OCI-LY3 (cell line): ENCODE measurements at regions not wholly inside any gene's neighbourhood (a gene's known extent, or its start where the extent isn't known, plus 50 kb on each side); places are given as distances from the start of the nearest gene placed in this dataset.

Experiments
- CTCF ChIP-seq: fragments of 200-600, 300-600 bp; sonication (generic); IDR thresholded peaks from 2 replicates; pipeline ENCODE4 v1.5.1; 2014; ENCODE audit warnings: antibody characterized with exemption, low read length, low read depth
- EZH2phosphoT487 ChIP-seq: fragments of 200-600 bp; shearing (Covaris generic); IDR thresholded peaks from 2 replicates; pipeline ENCODE4 v1.6.1; 2018; ENCODE audit warnings: antibody characterized with exemption, mixed run types, low read depth

DNA sequence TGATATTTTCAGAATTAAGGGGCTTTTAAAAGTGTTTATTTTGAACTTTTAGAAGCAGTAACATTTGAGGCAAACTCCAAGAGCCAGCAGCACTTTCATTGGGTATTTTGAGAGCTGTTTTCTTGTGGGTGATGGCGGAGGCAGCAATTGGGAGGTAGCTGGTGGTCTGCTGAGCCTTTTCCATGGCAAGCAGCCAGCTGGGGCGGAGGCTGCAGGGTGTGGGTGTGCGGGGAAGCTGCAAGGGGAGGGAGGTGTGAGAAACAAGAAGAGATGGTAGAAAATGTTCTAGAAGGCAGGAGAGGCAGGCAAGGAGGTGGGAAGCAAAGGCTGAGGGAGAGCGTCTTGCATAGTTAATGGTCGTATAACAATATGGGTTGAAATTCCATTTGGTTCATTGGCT is 223.4 kb upstream of the HTR2A start:
- TF ChIP-seq CTCF (no peak), EZH2phosphoT487 (no peak)
